Vagina (tissue), 2 donors: ENCODE measurements at regions not wholly inside any gene's neighbourhood (a gene's known extent, or its start where the extent isn't known, plus 50 kb on each side); places are given as distances from the start of the nearest gene placed in this dataset.
"Not testable (repeated sequence)": the region's sequence is repeated elsewhere in the genome, so short reads cannot be mapped to it uniquely, and the experiment has no call there.

Experiments used
- DNase-seq, 2 donors: peaks; one replicate each; pipeline ENCODE4 v3.0.0-alpha.2; 2017; ENCODE audit errors: extremely low spot score in 2 of 2
- H3K27ac ChIP-seq: fragments of 200-600 bp; sonication (generic); one replicate; pipeline ENCODE4 v1.5.1; 2019
- H3K27me3 ChIP-seq: fragments of 200-600 bp; sonication (generic); one replicate; pipeline ENCODE4 v1.5.1; 2019
- H3K36me3 ChIP-seq, 2 donors: fragments of 200-600 bp; sonication (generic); one replicate each; pipeline ENCODE4 v1.5.1; 2017 to 2019
- H3K4me1 ChIP-seq: fragments of 200-600 bp; sonication (generic); one replicate; pipeline ENCODE4 v1.5.1; 2019
- H3K4me3 ChIP-seq, 2 donors: fragments of 200-600 bp; sonication (generic); 1 replicate in 1 of 2; 2 replicates in 1 of 2; pipeline ENCODE4 v1.5.1; 2016 to 2019
- H3K9me3 ChIP-seq: fragments of 200-600 bp; sonication (generic); one replicate; pipeline ENCODE4 v1.5.1; 2019
- CTCF ChIP-seq, 3 experiments: fragments of 450-650 bp in 2 of 3; fragments of 200-600 bp in 1 of 3; sonication (generic) in 1 of 3; IDR thresholded peaks; one replicate each; pipeline ENCODE4 v1.5.1; 2017 to 2019; ENCODE audit warnings: antibody characterized with exemption in 3 of 3, mild to moderate bottlenecking in 2 of 3, moderate library complexity in 2 of 3
- POLR2A ChIP-seq, 2 donors: fragments of 450-650 bp; IDR thresholded peaks; one replicate each; pipeline ENCODE4 v1.6.1; 2017; ENCODE audit warnings: antibody characterized with exemption in 2 of 2, mild to moderate bottlenecking in 2 of 2, moderate library complexity in 2 of 2
- POLR2AphosphoS5 ChIP-seq, 2 donors: sonication (generic); formaldehyde crosslinking; IDR thresholded peaks; one replicate each; pipeline ENCODE4 v1.9.0; 2017; ENCODE audit warnings: antibody characterized with exemption in 2 of 2, mild to moderate bottlenecking in 2 of 2, low read depth in 1 of 2; ENCODE audit not compliant: insufficient read depth in 1 of 2
- intact Hi-C: fragments of 100-400 bp; cut with DNase I; formaldehyde crosslinking; loops from one replicate; pipeline ENCODE4 v1.15.1; 2023

DNA sequence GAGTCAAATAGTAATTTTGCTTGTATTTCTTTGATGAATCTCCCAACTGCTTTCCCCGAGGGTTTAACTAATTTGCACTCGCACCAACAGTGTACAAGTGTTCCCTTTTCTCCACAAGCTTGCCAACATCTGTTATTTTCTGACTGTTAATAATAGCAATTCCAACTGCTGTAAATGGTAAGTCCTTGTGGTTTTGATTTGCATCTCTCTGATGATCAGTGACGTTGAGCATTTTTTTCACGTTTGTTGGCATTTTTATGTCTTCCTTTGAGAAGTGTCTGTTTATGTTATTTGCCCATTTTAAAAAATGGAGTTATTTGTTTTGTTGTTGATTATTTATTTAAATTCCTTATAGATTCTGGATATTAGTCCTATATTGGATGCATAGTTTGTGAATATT lies 399.8 kb upstream of the MAN1A1 start:
- DNase-seq = no peak
- Histone ChIP-seq H3K36me3 (no peaks in the 10 kb centered on the region), H3K9me3 (no peaks in the 10 kb centered on the region), H3K4me1 (no peaks in the 10 kb centered on the region), H3K27me3 (no peaks in the 10 kb centered on the region), H3K27ac (no peak overlapping the region), H3K4me3 (no peak overlapping the region)
- TF ChIP-seq CTCF (IDR thresholded peaks at IDR 0.05) (no peak), POLR2AphosphoS5 (IDR thresholded peaks at IDR 0.05; ENCODE audit: insufficient read depth in 1 of 2, low read depth in 1 of 2) (no peak), POLR2A (IDR thresholded peaks at IDR 0.05) (no peak)
- intact Hi-C loops = no loop called here

- H3K27me3 ChIP-seq, intact Hi-C loops, H3K36me3 ChIP-seq, H3K4me1 ChIP-seq, DNase-seq, H3K4me3 ChIP-seq, H3K27ac ChIP-seq, H3K9me3 ChIP-seq: not testable (repeated sequence)
These were observed 399.0 kb upstream of the MAN1A1 start for GRCh38 chr6:119748535-119748934.

- no peaks in the 10 kb centered on the region for H3K4me1 ChIP-seq
- TF ChIP-seq POLR2AphosphoS5 (IDR thresholded peaks at IDR 0.05; ENCODE audit: insufficient read depth in 1 of 2, low read depth in 1 of 2) (no peak), CTCF (IDR thresholded peaks at IDR 0.05) (peak in 1 of 3 experiments; percentile 33)
- no peaks in the 10 kb centered on the region for H3K9me3 ChIP-seq
- H3K4me3 ChIP-seq = no peak overlapping the region
- H3K27ac ChIP-seq = no peak overlapping the region
- H3K27me3 ChIP-seq = no peaks in the 10 kb centered on the region
- DNase-seq = no peak
- H3K36me3 ChIP-seq = no peaks in the 10 kb centered on the region
- intact Hi-C loops = loop anchor here (2.0 kb wide), 1 partner anchor 19 kb away; no protein-coding TSS in a partner anchor
These were observed 392.7 kb upstream of the MAN1A1 start for GRCh38 chr6:119742188-119742803.

DNA sequence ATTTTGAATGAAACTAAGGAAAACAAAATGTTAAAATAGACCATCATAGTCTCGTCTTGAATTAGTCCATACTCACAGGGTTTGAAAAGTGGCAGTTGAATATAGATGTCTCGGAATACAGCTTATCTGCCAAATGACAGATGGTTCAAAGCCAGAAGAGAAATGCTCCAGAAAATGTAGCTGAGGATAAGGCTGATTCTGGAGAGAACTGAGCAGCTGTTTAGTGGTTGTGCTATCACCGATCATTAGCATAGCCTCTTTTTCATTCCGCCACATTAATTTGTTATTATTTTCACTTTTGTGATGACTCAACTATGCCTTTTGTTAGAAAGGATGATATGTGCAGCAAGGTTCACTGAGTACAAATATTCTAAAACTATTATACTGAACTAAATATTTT lies 390.2 kb upstream of the MAN1A1 start:
- H3K4me3 ChIP-seq = no peak overlapping the region

GRCh38 chr6:119738425-119738824 lies 388.9 kb upstream of the MAN1A1 start:
- intact Hi-C loops = no loop called here
- Histone ChIP-seq H3K4me3 (no peak overlapping the region), H3K4me1 (no peaks in the 10 kb centered on the region), H3K9me3 (no peaks in the 10 kb centered on the region), H3K27me3 (no peaks in the 10 kb centered on the region), H3K27ac (no peak overlapping the region), H3K36me3 (no peaks in the 10 kb centered on the region)
- TF ChIP-seq CTCF (IDR thresholded peaks at IDR 0.05) (no peak), POLR2A (IDR thresholded peaks at IDR 0.05) (no peak), POLR2AphosphoS5 (IDR thresholded peaks at IDR 0.05; ENCODE audit: insufficient read depth in 1 of 2, low read depth in 1 of 2) (no peak)
- DNase-seq = no peak

More for the DNA sequence above, 390.2 kb upstream of the MAN1A1 start:
- no peak for DNase-seq
- H3K9me3 ChIP-seq = no peaks in the 10 kb centered on the region
- no peaks in the 10 kb centered on the region for H3K4me1 ChIP-seq
- H3K27me3 ChIP-seq = no peaks in the 10 kb centered on the region
- H3K27ac ChIP-seq = no peak overlapping the region
- intact Hi-C loops = no loop called here
- TF ChIP-seq POLR2AphosphoS5 (IDR thresholded peaks at IDR 0.05; ENCODE audit: insufficient read depth in 1 of 2, low read depth in 1 of 2) (no peak), CTCF (IDR thresholded peaks at IDR 0.05) (no peak), POLR2A (IDR thresholded peaks at IDR 0.05) (no peak)
- no peaks in the 10 kb centered on the region for H3K36me3 ChIP-seq
